CD4-positive, alpha-beta T cell (primary cell): ENCODE measurements at regions not wholly inside any gene's neighbourhood (a gene's known extent, or its start where the extent isn't known, plus 50 kb on each side); places are given as distances from the start of the nearest gene placed in this dataset.

ENCODE experiments used
- ATAC-seq: fragments of 200-7000 bp; cut with Tn5 transposase; one replicate; pipeline ENCODE4 v1.10.0; 2022; ENCODE audit warnings: mild to moderate bottlenecking; ENCODE audit not compliant: poor library complexity
- CTCF ChIA-PET: fragments of 350-600 bp; sonication (Branson Sonifier 250); formaldehyde crosslinking; loops from one replicate; lab custom pipeline; 2021; ENCODE audit warnings: antibody characterized with exemption, inconsistent platforms; lab: Charles Lee
- POLR2A ChIA-PET: fragments of 350-600 bp; sonication (Branson Sonifier 250); formaldehyde crosslinking; loops from one replicate; lab custom pipeline; 2021; ENCODE audit warnings: antibody characterized with exemption, inconsistent platforms; lab: Charles Lee
- DNase-seq, 14 experiments: peaks; one replicate each; pipeline ENCODE4 v3.0.0-alpha.2; 2013 to 2020; ENCODE audit warnings: mixed read lengths in 2 of 14
- H3K27ac ChIP-seq, 2 donors: one replicate each; pipeline versions ENCODE4 v1.5.1 to v1.7.0; 2013; ENCODE audit warnings: low read length in 2 of 2, low read depth in 1 of 2, mild to moderate bottlenecking in 1 of 2
- H3K27me3 ChIP-seq, 2 experiments: 1 replicate in 1 of 2; 2 replicates in 1 of 2; pipeline versions ENCODE4 v1.6.1 to v1.7.0; 2013; ENCODE audit warnings: low read length in 2 of 2, control low read depth in 1 of 2, mild to moderate bottlenecking in 1 of 2, moderate library complexity in 1 of 2; ENCODE audit not compliant: insufficient read depth in 2 of 2, control insufficient read depth in 1 of 2
- H3K36me3 ChIP-seq: one replicate; pipeline ENCODE4 v1.6.1; 2013; ENCODE audit warnings: low read length, control low read depth; ENCODE audit not compliant: insufficient read depth
- H3K4me1 ChIP-seq: one replicate; pipeline ENCODE4 v1.6.1; 2013; ENCODE audit warnings: low read length, control low read depth; ENCODE audit not compliant: insufficient read depth
- H3K4me3 ChIP-seq: one replicate; pipeline ENCODE4 v1.5.1; 2013; ENCODE audit warnings: mild to moderate bottlenecking, low read length, moderate library complexity
- H3K9me3 ChIP-seq, 2 experiments: 1 replicate in 1 of 2; 2 replicates in 1 of 2; pipeline versions ENCODE4 v1.6.1 to v1.7.0; 2013; ENCODE audit warnings: low read length in 2 of 2, mild to moderate bottlenecking in 2 of 2, control low read depth in 1 of 2, moderate library complexity in 1 of 2; ENCODE audit not compliant: control insufficient read depth in 1 of 2, insufficient read depth in 1 of 2
- H3K27ac Mint-ChIP-seq: one replicate; pipeline ENCODE4 v1.8.0; 2020; ENCODE audit warnings: mixed read lengths
- H3K27me3 Mint-ChIP-seq: one replicate; pipeline ENCODE4 v1.8.0; 2021; ENCODE audit warnings: mixed read lengths
- H3K36me3 Mint-ChIP-seq: one replicate; pipeline ENCODE4 v1.8.0; 2021; ENCODE audit warnings: low read depth, mixed read lengths
- H3K4me1 Mint-ChIP-seq: one replicate; pipeline ENCODE4 v1.8.0; 2021; ENCODE audit warnings: low read depth, mixed read lengths
- H3K4me3 Mint-ChIP-seq: one replicate; pipeline ENCODE4 v1.8.0; 2020; ENCODE audit warnings: mild to moderate bottlenecking, mixed read lengths
- H3K9me3 Mint-ChIP-seq: one replicate; pipeline ENCODE4 v1.8.0; 2020; ENCODE audit warnings: mixed read lengths
- CTCF ChIP-seq: fragments of 200-600 bp; IDR thresholded peaks from one replicate; pipeline ENCODE4 v1.8.0; 2022; ENCODE audit warnings: antibody characterized with exemption, mild to moderate bottlenecking
- intact Hi-C, 2 experiments: fragments of 100-400 bp; cut with DNase I in 1 of 2; cut with micrococcal nuclease in 1 of 2; formaldehyde crosslinking; loops; one replicate each; pipeline versions ENCODE4 v1.15.1 to v1.9.0; 2023 to 2025; cut with DNase I, micrococcal nuclease

GRCh38 chr5:82563745-82564144, 285.6 kb upstream of the RPS23 start:
- ChIA-PET CTCF (no interaction called here), POLR2A (no interaction called here)
- Mint-ChIP-seq H3K4me3 (no peak overlapping the region), H3K9me3 (no peaks in the 10 kb centered on the region), H3K36me3 (no peaks in the 10 kb centered on the region), H3K4me1 (no peaks in the 10 kb centered on the region), H3K27me3 (peaks cover 12% of the 10 kb centered on the region), H3K27ac (no peak overlapping the region)
- Histone ChIP-seq H3K27me3 (peaks cover 4 to 7% of the 10 kb centered on the region in 2 experiments), H3K36me3 (no peaks in the 10 kb centered on the region), H3K9me3 (peaks cover 0 to 4% of the 10 kb centered on the region in 2 experiments), H3K4me1 (no peaks in the 10 kb centered on the region), H3K4me3 (no peak overlapping the region), H3K27ac (no peak overlapping the region)
- ATAC-seq (no peak), DNase-seq (no peak)
- TF ChIP-seq CTCF, result no peak
- intact Hi-C loops, result no loop called here

- no peaks in the 10 kb centered on the region for H3K36me3 Mint-ChIP-seq
- no peak for ATAC-seq
- no peak for DNase-seq
- no peak overlapping the region for H3K27ac Mint-ChIP-seq
- intact Hi-C loops, result no loop called here
- no peaks in the 10 kb centered on the region for H3K36me3 ChIP-seq
- H3K27me3 Mint-ChIP-seq, result peaks cover 12% of the 10 kb centered on the region
- H3K4me3 Mint-ChIP-seq, result no peak overlapping the region
- H3K9me3 Mint-ChIP-seq, result peaks cover 4% of the 10 kb centered on the region
- no peaks in the 10 kb centered on the region for H3K4me1 Mint-ChIP-seq
- no peak for TF ChIP-seq CTCF
- ChIA-PET CTCF (interaction anchor here (0.6 kb wide), 1 partner anchor 1085 kb away, joined by 3 read pairs; no protein-coding TSS in a partner anchor), POLR2A (no interaction called here)
- H3K4me3 ChIP-seq, result no peak overlapping the region
- no peaks in the 10 kb centered on the region for H3K4me1 ChIP-seq
- no peak overlapping the region for H3K27ac ChIP-seq
- peaks cover 0 to 4% of the 10 kb centered on the region in 2 experiments for H3K9me3 ChIP-seq
- H3K27me3 ChIP-seq, result peaks cover 4 to 7% of the 10 kb centered on the region in 2 experiments
These were observed 284.6 kb upstream of the RPS23 start for GRCh38 chr5:82562696-82563240.

- H3K36me3 Mint-ChIP-seq, result no peaks in the 10 kb centered on the region
- H3K27ac Mint-ChIP-seq, result no peak overlapping the region
- H3K36me3 ChIP-seq, result no peaks in the 10 kb centered on the region
- no peak for ATAC-seq
- ChIA-PET POLR2A (no interaction called here), CTCF (no interaction called here)
- no peak overlapping the region for H3K27ac ChIP-seq
- peaks cover 4 to 7% of the 10 kb centered on the region in 2 experiments for H3K27me3 ChIP-seq
- H3K27me3 Mint-ChIP-seq, result peaks cover 12% of the 10 kb centered on the region
- no peaks in the 10 kb centered on the region for H3K4me1 ChIP-seq
- H3K4me3 Mint-ChIP-seq, result no peak overlapping the region
- no peak for TF ChIP-seq CTCF
- H3K4me1 Mint-ChIP-seq, result no peaks in the 10 kb centered on the region
- no peak overlapping the region for H3K4me3 ChIP-seq
- peaks cover 9% of the 10 kb centered on the region for H3K9me3 Mint-ChIP-seq
- DNase-seq, result no peak
- intact Hi-C loops, result no loop called here
- peaks cover 0 to 4% of the 10 kb centered on the region in 2 experiments for H3K9me3 ChIP-seq
These were observed 283.6 kb upstream of the RPS23 start for GRCh38 chr5:82561797-82562196.
